SK-N-MC (cell line): ENCODE measurements at regions not wholly inside any gene's neighbourhood (a gene's known extent, or its start where the extent isn't known, plus 50 kb on each side); places are given as distances from the start of the nearest gene placed in this dataset.

ENCODE experiments used
- DNase-seq: peaks from one replicate; pipeline ENCODE4 v3.0.0-alpha.2; 2011; ENCODE audit warnings: low read depth, low spot score
- H3K27ac ChIP-seq: fragments of 200-600 bp; sonication (generic); 2 replicates; pipeline ENCODE4 v1.5.1; 2016; ENCODE audit warnings: mixed run types
- H3K36me3 ChIP-seq: fragments of 200-600 bp; sonication (generic); 2 replicates; pipeline ENCODE4 v1.6.1; 2017; ENCODE audit warnings: antibody characterized with exemption, low read length, mixed read lengths; ENCODE audit not compliant: insufficient read depth
- H3K4me3 ChIP-seq: fragments of 200-600 bp; sonication (generic); 2 replicates; pipeline ENCODE4 v1.5.1; 2016
- H3K9ac ChIP-seq: fragments of 200-600 bp; sonication (generic); 2 replicates; pipeline ENCODE4 v1.8.0; 2017; ENCODE audit warnings: mixed run types, mixed read lengths; ENCODE audit not compliant: insufficient read length
- H3K9me3 ChIP-seq: fragments of 200-600 bp; sonication (generic); 2 replicates; pipeline ENCODE4 v1.6.1; 2017; ENCODE audit warnings: low read depth, mild to moderate bottlenecking, antibody characterized with exemption, low read length, moderate library complexity, mixed read lengths
- EZH2 ChIP-seq: fragments of 200-600 bp; sonication (generic); IDR thresholded peaks from one replicate; pipeline ENCODE4 v1.6.1; 2017; ENCODE audit warnings: antibody characterized with exemption
- FOXP2 ChIP-seq: optimal IDR thresholded peaks from 2 replicates; pipeline ENCODE3; 2011; ENCODE audit warnings: mild to moderate bottlenecking, moderate library complexity; ENCODE audit not compliant: insufficient read depth; ENCODE audit errors: extremely low read length, control extremely low read depth
- POLR2AphosphoS5 ChIP-seq: IDR thresholded peaks from 2 replicates; pipeline ENCODE4 v1.6.1; 2012; ENCODE audit warnings: mild to moderate bottlenecking, low read depth, low read length, borderline replicate concordance

DNA sequence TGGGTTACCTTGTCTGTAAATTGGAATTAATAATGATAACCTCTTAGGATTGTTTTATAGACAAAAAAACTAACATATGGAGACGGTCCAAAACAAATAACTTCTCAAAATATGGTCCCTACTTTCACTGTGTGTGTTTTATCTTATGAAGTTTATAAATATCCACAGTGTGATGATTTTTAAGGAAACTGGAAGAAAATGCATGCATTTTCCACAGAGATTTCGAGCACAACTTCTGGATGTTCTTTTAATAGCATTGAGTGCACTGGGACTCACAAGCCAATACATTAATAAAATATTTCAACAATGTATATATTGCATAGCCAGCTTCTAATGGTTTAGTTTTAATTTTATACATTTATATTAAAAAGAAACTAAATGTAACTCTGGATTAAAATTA, 87.9 kb upstream of the SPHKAP start:
- DNase-seq: no peak
- Histone ChIP-seq H3K4me3 (no peak overlapping the region), H3K27ac (no peak overlapping the region), H3K9ac (no peak overlapping the region), H3K36me3 (no peaks in the 10 kb centered on the region), H3K9me3 (no peaks in the 10 kb centered on the region)
- TF ChIP-seq EZH2 (no peak), POLR2AphosphoS5 (no peak), FOXP2 (no peak)

DNA sequence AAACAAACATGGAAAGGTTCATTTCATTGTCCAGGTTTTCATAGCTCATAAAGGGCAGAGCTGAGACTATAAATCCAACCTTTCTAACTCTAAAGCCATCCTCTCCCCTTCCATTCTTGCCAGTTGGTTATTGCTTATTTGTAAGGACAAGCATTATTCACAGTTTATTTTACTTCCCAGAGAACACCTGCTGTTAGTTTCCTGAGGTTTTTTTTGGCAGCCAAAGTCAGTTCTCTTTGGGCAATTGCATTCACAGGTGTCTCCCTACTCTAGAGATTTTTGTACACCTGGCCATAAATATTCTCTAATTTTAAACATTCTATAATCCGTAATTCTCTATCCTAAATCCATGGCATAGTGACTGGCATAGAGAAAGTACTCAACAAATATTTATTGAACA, 87.3 kb upstream of the SPHKAP start:
- no peak for DNase-seq
- Histone ChIP-seq H3K9me3 (no peaks in the 10 kb centered on the region), H3K9ac (no peak overlapping the region), H3K27ac (no peak overlapping the region), H3K4me3 (no peak overlapping the region), H3K36me3 (no peaks in the 10 kb centered on the region)
- TF ChIP-seq POLR2AphosphoS5 (no peak), EZH2 (no peak), FOXP2 (no peak)

DNA sequence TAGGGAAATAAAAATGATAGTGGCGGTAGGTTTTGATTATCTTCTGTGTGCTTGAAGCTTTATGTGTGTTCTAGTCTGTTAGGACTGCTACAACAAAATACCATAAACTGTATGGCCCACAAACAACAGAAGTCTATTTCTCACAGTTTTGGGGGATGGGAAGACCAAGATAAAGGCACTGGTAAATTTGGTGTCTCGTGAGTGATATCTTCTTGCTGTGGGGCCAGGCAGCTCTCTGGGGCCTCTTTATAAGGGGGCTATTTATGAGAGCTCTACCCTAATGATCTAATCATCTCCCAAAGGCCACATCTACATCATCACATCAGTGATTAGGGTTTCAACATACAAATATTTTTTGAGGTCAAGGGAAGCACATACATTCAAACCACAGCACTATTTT, 86.8 kb upstream of the SPHKAP start:
- Histone ChIP-seq H3K9ac (no peak overlapping the region), H3K27ac (no peak overlapping the region), H3K4me3 (no peak overlapping the region), H3K36me3 (no peaks in the 10 kb centered on the region), H3K9me3 (no peaks in the 10 kb centered on the region)
- no peak for DNase-seq
- TF ChIP-seq POLR2AphosphoS5 (no peak), FOXP2 (no peak), EZH2 (no peak)

DNA sequence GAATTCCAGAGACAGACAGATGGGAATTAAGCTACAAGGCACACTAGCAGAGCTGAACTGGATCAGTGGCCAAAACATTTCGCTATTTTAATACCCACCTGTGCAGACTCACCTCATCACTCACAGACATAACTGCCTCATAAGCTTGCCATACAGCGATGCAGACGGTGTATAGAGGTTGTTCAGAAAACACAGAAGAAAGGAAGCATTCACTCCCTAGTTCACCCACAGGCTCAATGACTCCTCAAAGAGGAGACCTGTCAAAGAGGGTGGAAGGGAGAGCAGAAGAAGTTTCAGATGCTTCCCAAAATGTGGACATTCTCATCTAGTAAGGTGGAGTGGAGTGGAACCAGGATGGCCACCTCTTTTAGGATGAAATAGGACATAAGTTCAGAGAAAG, 81.7 kb upstream of the SPHKAP start:
- no peak overlapping the region for H3K4me3 ChIP-seq
- no peak for DNase-seq
- H3K36me3 ChIP-seq: no peaks in the 10 kb centered on the region
- no peak overlapping the region for H3K9ac ChIP-seq
- no peak overlapping the region for H3K27ac ChIP-seq
- TF ChIP-seq FOXP2 (no peak), EZH2 (no peak)
- no peaks in the 10 kb centered on the region for H3K9me3 ChIP-seq

DNA sequence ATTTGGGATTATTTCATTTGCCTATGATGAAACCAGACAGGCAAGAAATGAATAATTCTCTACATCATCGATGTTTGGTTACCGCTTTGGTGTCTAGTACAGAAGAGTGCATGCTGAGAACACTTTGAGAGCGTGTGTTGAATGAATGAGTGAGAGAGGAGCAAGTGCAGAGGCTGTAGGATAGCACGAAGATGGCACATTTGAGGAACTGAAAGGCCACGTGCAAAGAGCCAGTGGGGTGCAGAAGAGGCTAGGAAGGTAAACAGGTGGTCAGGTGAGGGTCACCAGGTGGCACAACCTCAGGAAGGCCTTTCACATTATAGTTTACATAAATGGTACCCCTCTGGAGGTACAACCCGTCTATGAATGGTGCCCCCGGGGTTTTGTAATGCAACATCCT, 80.1 kb upstream of the SPHKAP start:
- H3K9ac ChIP-seq: no peak overlapping the region
- no peaks in the 10 kb centered on the region for H3K36me3 ChIP-seq
- TF ChIP-seq FOXP2 (no peak), POLR2AphosphoS5 (no peak), EZH2 (no peak)
- no peaks in the 10 kb centered on the region for H3K9me3 ChIP-seq
- no peak for DNase-seq
- no peak overlapping the region for H3K27ac ChIP-seq
- no peak overlapping the region for H3K4me3 ChIP-seq

DNA sequence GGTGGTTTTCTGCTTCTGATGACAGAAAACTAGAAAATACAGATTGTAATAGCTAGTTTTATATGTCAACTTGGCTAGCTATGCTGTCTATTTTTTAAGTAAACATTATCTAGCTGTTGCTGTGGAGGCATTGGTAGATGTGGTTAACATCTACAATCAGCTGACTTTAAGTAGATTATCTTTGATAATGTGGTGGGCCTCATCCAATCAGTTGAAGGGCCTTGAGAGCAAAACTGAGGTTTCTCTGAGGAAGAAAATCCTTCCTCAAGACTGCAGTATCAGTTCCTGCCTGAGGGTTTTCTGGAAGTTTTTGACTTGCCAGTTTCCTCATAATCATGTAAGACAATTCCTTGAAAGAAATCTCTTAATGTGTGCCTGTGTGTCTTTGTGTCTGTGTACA, 75.9 kb upstream of the SPHKAP start:
- no peak overlapping the region for H3K9ac ChIP-seq
- H3K4me3 ChIP-seq: no peak overlapping the region
- TF ChIP-seq POLR2AphosphoS5: no peak
- no peak for TF ChIP-seq FOXP2
- no peak for TF ChIP-seq EZH2
- no peaks in the 10 kb centered on the region for H3K36me3 ChIP-seq
- no peak for DNase-seq
- no peaks in the 10 kb centered on the region for H3K9me3 ChIP-seq
- H3K27ac ChIP-seq: no peak overlapping the region

DNA sequence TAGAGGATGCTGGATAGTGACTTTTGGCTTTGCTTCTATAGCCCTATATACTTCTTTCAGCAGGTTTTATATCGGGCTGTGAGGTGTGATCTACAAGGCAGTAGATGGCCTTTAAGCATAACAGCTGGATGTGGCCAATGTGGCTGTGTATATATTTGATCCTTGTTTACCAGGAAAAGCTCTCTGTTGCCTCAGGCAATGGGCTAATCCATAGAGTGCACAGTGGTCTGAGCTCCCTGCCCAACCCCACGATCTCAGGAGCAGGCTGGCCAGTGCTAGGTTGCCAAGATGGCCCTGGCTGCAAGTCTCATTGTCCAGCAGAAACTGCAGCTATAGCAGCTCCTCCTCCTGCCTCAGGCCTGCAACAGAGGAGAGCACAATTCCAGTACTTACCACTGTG, 72.3 kb upstream of the SPHKAP start:
- TF ChIP-seq POLR2AphosphoS5 (no peak), FOXP2 (no peak), EZH2 (no peak)
- Histone ChIP-seq H3K4me3 (no peak overlapping the region), H3K36me3 (no peaks in the 10 kb centered on the region), H3K27ac (no peak overlapping the region), H3K9me3 (no peaks in the 10 kb centered on the region), H3K9ac (no peak overlapping the region)
- DNase-seq: no peak

DNA sequence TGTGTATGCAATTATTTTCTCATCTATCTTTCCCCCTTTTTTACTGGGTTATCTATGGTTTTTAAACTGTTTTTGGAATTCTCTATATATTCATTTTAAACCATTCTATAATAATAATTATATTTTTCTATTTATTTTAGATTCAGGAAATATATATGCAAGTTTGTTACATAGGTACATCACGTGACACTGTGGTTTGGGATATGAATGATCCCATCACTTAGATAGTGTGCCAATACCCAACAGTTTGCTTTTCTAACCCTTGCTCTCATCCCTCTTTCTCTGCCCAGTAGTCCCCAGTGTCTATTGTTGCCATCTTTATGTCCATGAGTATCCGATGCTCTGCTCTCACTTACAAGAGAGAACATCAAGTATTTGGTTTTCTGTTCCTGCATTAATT, 65.8 kb upstream of the SPHKAP start:
- no peak for TF ChIP-seq POLR2AphosphoS5
- Histone ChIP-seq H3K27ac (no peak overlapping the region), H3K9ac (no peak overlapping the region), H3K36me3 (no peaks in the 10 kb centered on the region), H3K4me3 (no peak overlapping the region), H3K9me3 (no peaks in the 10 kb centered on the region)
- no peak for DNase-seq

DNA sequence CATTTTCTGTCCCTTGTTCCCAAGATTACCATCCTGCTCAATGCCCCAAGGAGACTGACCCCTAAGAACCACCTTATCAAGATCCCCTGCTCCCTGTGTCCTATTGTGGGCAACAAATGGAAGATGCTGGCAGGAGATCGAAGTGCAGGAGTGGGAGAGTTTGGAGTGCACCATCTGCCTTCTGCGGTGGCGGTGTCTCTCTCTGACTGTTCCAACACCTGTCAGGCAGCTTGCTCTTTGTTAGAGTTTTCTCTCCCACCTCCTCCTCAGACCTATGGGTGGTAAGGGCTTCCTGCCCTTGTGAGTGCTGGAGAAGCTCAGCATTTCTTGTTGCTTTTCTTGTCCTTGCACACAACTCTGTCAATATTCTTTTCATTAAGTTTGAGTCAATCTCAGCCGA, 64.1 kb upstream of the SPHKAP start:
- H3K9ac ChIP-seq: no peak overlapping the region
- TF ChIP-seq POLR2AphosphoS5 (no peak), EZH2 (no peak), FOXP2 (no peak)

DNA sequence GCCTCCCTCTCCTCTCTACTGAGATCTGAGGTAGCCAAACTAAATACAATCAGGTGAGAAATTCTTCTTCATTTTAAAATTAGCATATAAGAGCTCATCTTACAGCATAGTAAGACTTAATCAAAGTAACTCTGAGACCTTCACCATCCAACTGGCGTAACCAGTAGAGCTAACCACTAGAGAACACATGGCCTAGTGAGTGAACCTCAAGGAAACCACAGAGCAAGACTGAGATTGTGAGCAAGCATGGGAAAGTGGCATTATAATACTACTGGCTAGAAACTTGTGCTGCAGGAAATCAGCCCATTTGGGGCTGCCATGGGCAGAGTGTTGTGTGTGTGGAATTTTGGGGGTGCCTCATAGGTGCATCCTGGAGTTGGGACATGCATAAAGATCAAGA, 61.1 kb upstream of the SPHKAP start:
- H3K36me3 ChIP-seq: no peaks in the 10 kb centered on the region
- H3K4me3 ChIP-seq: no peak overlapping the region
- no peaks in the 10 kb centered on the region for H3K9me3 ChIP-seq
- H3K27ac ChIP-seq: no peak overlapping the region
- no peak overlapping the region for H3K9ac ChIP-seq
- DNase-seq: no peak
- TF ChIP-seq FOXP2 (no peak), EZH2 (no peak), POLR2AphosphoS5 (no peak)

More for the DNA sequence above, 64.1 kb upstream of the SPHKAP start:
- Histone ChIP-seq H3K4me3 (no peak overlapping the region), H3K9me3 (no peaks in the 10 kb centered on the region), H3K27ac (no peak overlapping the region), H3K36me3 (no peaks in the 10 kb centered on the region)
- DNase-seq: no peak
